ENCODE measurements at regions not wholly inside any gene's neighbourhood (a gene's known extent, or its start where the extent isn't known, plus 50 kb on each side); places are given as distances from the start of the nearest gene placed in this dataset.

DNA sequence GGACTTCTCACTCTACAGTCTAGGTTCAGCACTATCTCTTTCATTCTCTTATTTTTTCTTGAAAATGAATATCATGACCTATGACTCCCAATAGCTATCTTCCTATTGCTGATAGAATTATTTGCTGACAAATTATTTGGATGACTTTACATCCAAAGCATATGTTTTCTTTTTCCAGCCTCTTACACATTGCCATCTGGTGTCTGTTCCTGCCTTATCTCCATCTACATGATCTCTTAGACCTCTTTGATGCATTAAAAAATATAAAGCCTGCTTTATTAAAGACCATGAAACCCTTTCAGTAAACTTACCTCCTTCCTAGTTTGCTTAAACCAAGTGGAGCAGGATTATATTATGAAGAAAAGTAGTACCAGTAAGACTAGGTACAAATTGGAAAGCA is 700.9 kb upstream of the CXADR start:
- TF ChIP-seq EZH2 (IDR thresholded peaks at IDR 0.05), result no peak
- TF ChIP-seq POLR2AphosphoS5 (IDR thresholded peaks at IDR 0.05; ENCODE audit: borderline replicate concordance, low read depth, low read length), result no peak
- TF ChIP-seq FOXP2 (optimal IDR thresholded peaks at IDR 0.05; ENCODE audit: control extremely low read depth, extremely low read length, insufficient read depth), result no peak

Data from SK-N-MC (cell line).